MM.1S (cell line): ENCODE measurements at regions not wholly inside any gene's neighbourhood (a gene's known extent, or its start where the extent isn't known, plus 50 kb on each side); places are given as distances from the start of the nearest gene placed in this dataset.

ENCODE experiments used
- DNase-seq: peaks from one replicate; pipeline ENCODE4 v3.0.0-alpha.2; 2015
- H2AFZ ChIP-seq: fragments of 300-600 bp; sonication (generic); 2 replicates; pipeline ENCODE4 v1.6.0; 2016; ENCODE audit warnings: antibody characterized with exemption, low read length
- H3F3A ChIP-seq: fragments of 300-600 bp; sonication (generic); 2 replicates; pipeline ENCODE4 v1.6.1; 2016; ENCODE audit warnings: mild to moderate bottlenecking, antibody characterized with exemption, low read length, moderate library complexity, mixed read lengths; ENCODE audit not compliant: insufficient read depth
- H3K27ac ChIP-seq: fragments of 300-600 bp; sonication (generic); 2 replicates; pipeline ENCODE4 v1.5.1; 2016; ENCODE audit warnings: mild to moderate bottlenecking, low read length
- H3K27me3 ChIP-seq: fragments of 300-600 bp; sonication (generic); replicated peaks from 2 replicates; pipeline ENCODE4 v1.6.0; 2016; ENCODE audit warnings: low read length; ENCODE audit not compliant: insufficient read depth
- H3K36me3 ChIP-seq: fragments of 300-600 bp; sonication (generic); replicated peaks from 2 replicates; pipeline ENCODE4 v1.6.1; 2016; ENCODE audit warnings: mild to moderate bottlenecking, low read length, mixed read lengths; ENCODE audit not compliant: insufficient read depth
- H3K4me1 ChIP-seq: fragments of 300-600 bp; sonication (generic); 2 replicates; pipeline ENCODE4 v1.6.1; 2016; ENCODE audit warnings: low read length, mixed read lengths
- H3K4me2 ChIP-seq: fragments of 300-600 bp; sonication (generic); 2 replicates; pipeline ENCODE4 v1.6.0; 2016; ENCODE audit warnings: low read depth, low read length
- H3K4me3 ChIP-seq: fragments of 300-600 bp; sonication (generic); 2 replicates; pipeline ENCODE4 v1.5.1; 2016; ENCODE audit warnings: low read length, mixed read lengths
- H3K79me2 ChIP-seq: fragments of 300-600 bp; sonication (generic); 2 replicates; pipeline ENCODE4 v1.6.1; 2016; ENCODE audit warnings: mixed run types, low read length, mixed read lengths
- H3K9ac ChIP-seq: fragments of 300-600 bp; sonication (generic); 2 replicates; pipeline ENCODE4 v1.6.1; 2016; ENCODE audit warnings: low read length, mixed read lengths
- H3K9me2 ChIP-seq: fragments of 300-600 bp; sonication (generic); replicated peaks from 2 replicates; pipeline ENCODE4 v1.6.1; 2016; ENCODE audit warnings: mild to moderate bottlenecking, low read length, mixed read lengths; ENCODE audit not compliant: insufficient read depth
- H3K9me3 ChIP-seq: fragments of 300-600 bp; sonication (generic); replicated peaks from 2 replicates; pipeline ENCODE4 v1.6.1; 2016; ENCODE audit warnings: mild to moderate bottlenecking, low read length, mixed read lengths; ENCODE audit not compliant: insufficient read depth
- H4K20me1 ChIP-seq: fragments of 300-600 bp; sonication (generic); 2 replicates; pipeline ENCODE4 v1.6.1; 2016; ENCODE audit warnings: mild to moderate bottlenecking, low read length, moderate library complexity, mixed read lengths; ENCODE audit not compliant: insufficient read depth
- CTCF ChIP-seq: fragments of 300-600 bp; sonication (generic); IDR thresholded peaks from 2 replicates; pipeline ENCODE4 v1.5.1; 2016; ENCODE audit warnings: antibody characterized with exemption, low read length, mixed read lengths
- EZH2 ChIP-seq: fragments of 300-600 bp; sonication (generic); optimal IDR thresholded peaks from 2 replicates; pipeline ENCODE3; 2017; ENCODE audit warnings: low read depth, mild to moderate bottlenecking, antibody characterized with exemption, low read length, mixed read lengths
- EZH2phosphoT487 ChIP-seq: fragments of 300-600 bp; sonication (generic); IDR thresholded peaks from 2 replicates; pipeline ENCODE4 v1.6.1; 2018; ENCODE audit warnings: antibody characterized with exemption, low read length

GRCh38 chr1:29901624-29902325 lies 665.5 kb downstream of the PTPRU start:
- Histone ChIP-seq H3K36me3 (no peaks in the 10 kb centered on the region), H4K20me1 (no peaks in the 10 kb centered on the region), H2AFZ (no peak overlapping the region), H3F3A (no peaks in the 10 kb centered on the region), H3K9me2 (no peaks in the 10 kb centered on the region), H3K79me2 (no peaks in the 10 kb centered on the region), H3K27ac (no peak overlapping the region), H3K4me1 (no peaks in the 10 kb centered on the region), H3K9ac (no peak overlapping the region), H3K9me3 (no peaks in the 10 kb centered on the region), H3K27me3 (peaks cover 81% of the 10 kb centered on the region), H3K4me2 (no peak overlapping the region), H3K4me3 (no peak overlapping the region)
- no peak for DNase-seq
- TF ChIP-seq EZH2: no peak
- no peak for TF ChIP-seq CTCF
- TF ChIP-seq EZH2phosphoT487: no peak

GRCh38 chr1:29900712-29901111 lies 664.4 kb downstream of the PTPRU start:
- Histone ChIP-seq H3K36me3 (no peaks in the 10 kb centered on the region), H3K27ac (no peak overlapping the region), H3K9me2 (no peaks in the 10 kb centered on the region), H3K27me3 (peaks cover 81% of the 10 kb centered on the region), H3K9ac (no peak overlapping the region), H3K4me1 (no peaks in the 10 kb centered on the region), H3K9me3 (no peaks in the 10 kb centered on the region), H3K4me2 (no peak overlapping the region), H2AFZ (no peak overlapping the region), H3K4me3 (no peak overlapping the region), H3K79me2 (no peaks in the 10 kb centered on the region), H3F3A (no peaks in the 10 kb centered on the region), H4K20me1 (no peaks in the 10 kb centered on the region)
- DNase-seq: no peak
- no peak for TF ChIP-seq EZH2phosphoT487
- no peak for TF ChIP-seq CTCF
- TF ChIP-seq EZH2: no peak

GRCh38 chr1:29900104-29900679 lies 663.9 kb downstream of the PTPRU start:
- peaks cover 85% of the 10 kb centered on the region for H3K27me3 ChIP-seq
- H3K9me2 ChIP-seq: no peaks in the 10 kb centered on the region
- no peaks in the 10 kb centered on the region for H3K4me1 ChIP-seq
- no peak for DNase-seq
- no peak overlapping the region for H3K4me2 ChIP-seq
- H3K9me3 ChIP-seq: no peaks in the 10 kb centered on the region
- no peak overlapping the region for H3K9ac ChIP-seq
- no peaks in the 10 kb centered on the region for H4K20me1 ChIP-seq
- no peaks in the 10 kb centered on the region for H3F3A ChIP-seq
- H3K27ac ChIP-seq: no peak overlapping the region
- H3K4me3 ChIP-seq: no peak overlapping the region
- H3K79me2 ChIP-seq: no peaks in the 10 kb centered on the region
- no peak overlapping the region for H2AFZ ChIP-seq
- H3K36me3 ChIP-seq: no peaks in the 10 kb centered on the region
- TF ChIP-seq EZH2: no peak
- TF ChIP-seq CTCF: no peak
- no peak for TF ChIP-seq EZH2phosphoT487
